Mucosa of descending colon (tissue), 3 donors: ENCODE measurements at regions not wholly inside any gene's neighbourhood (a gene's known extent, or its start where the extent isn't known, plus 50 kb on each side); places are given as distances from the start of the nearest gene placed in this dataset.

Experiments used
- ATAC-seq: fragments of 200-7000 bp; cut with Tn5 transposase; one replicate; pipeline ENCODE4 v1.9.1; 2020; ENCODE audit warnings: mild to moderate bottlenecking, moderate library complexity
- DNase-seq, 3 donors: peaks; one replicate each; pipeline ENCODE4 v3.0.0-alpha.2; 2020
- H3K36me3 ChIP-seq: fragments of 200-600 bp; one replicate; pipeline ENCODE4 v1.8.0; 2021; ENCODE audit warnings: low read depth, mild to moderate bottlenecking
- H3K4me1 ChIP-seq: fragments of 200-600 bp; one replicate; pipeline ENCODE4 v1.8.0; 2021; ENCODE audit warnings: low read depth, mild to moderate bottlenecking
- H3K4me3 ChIP-seq: fragments of 200-600 bp; one replicate; pipeline ENCODE4 v1.8.0; 2021; ENCODE audit warnings: mild to moderate bottlenecking
- H3K9me3 ChIP-seq: fragments of 200-600 bp; one replicate; pipeline ENCODE4 v1.8.0; 2021; ENCODE audit warnings: mild to moderate bottlenecking
- CTCF ChIP-seq: fragments of 200-600 bp; IDR thresholded peaks from one replicate; pipeline ENCODE4 v1.8.0; 2022; ENCODE audit warnings: antibody characterized with exemption, mild to moderate bottlenecking
- intact Hi-C, 2 donors: fragments of 100-400 bp; cut with DNase I in 1 of 2; cut with micrococcal nuclease in 1 of 2; formaldehyde crosslinking; loops; one replicate each; pipeline versions ENCODE4 v1.11.0 to v1.11.1; 2022; cut with DNase I, micrococcal nuclease
- donor health status: DM: no; HTN: no; CAD: no; lungs with moderate emphysema.
- donor health status: DM: no; HTN: no; CAD: no.
- donor health status: DM: no; HTN: yes; CAD: no.

DNA sequence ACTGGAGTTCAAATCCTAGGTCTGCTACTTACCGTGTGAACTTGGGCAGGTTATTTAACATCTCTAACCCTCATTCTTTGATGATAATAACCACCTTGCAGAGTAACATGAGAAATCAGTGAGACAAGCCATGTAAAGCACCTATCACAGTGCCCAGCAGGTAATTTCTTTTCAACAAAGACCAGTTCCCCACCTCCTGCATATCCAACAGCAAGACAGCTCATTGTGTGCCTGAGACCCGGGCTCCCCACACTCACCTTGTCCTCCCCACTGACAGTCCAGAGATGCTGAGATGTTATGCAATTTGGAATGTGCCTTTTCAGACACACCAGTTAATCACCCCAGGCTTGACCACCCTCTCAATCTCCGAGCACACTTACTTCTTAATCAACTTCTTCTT lies 367.6 kb upstream of the DAB1 start:
- intact Hi-C loops: no loop called here
- Histone ChIP-seq H3K36me3 (no peaks in the 10 kb centered on the region), H3K9me3 (no peaks in the 10 kb centered on the region), H3K4me1 (no peaks in the 10 kb centered on the region), H3K4me3 (no peak overlapping the region)
- no peak for TF ChIP-seq CTCF
- no peak for ATAC-seq
- no peak for DNase-seq

GRCh38 chr1:57789936-57790335 lies 366.1 kb upstream of the DAB1 start:
- intact Hi-C loops: no loop called here
- DNase-seq: no peak
- no peaks in the 10 kb centered on the region for H3K9me3 ChIP-seq
- no peak overlapping the region for H3K4me3 ChIP-seq
- H3K36me3 ChIP-seq: no peaks in the 10 kb centered on the region
- no peaks in the 10 kb centered on the region for H3K4me1 ChIP-seq
- no peak for ATAC-seq
- no peak for TF ChIP-seq CTCF

DNA sequence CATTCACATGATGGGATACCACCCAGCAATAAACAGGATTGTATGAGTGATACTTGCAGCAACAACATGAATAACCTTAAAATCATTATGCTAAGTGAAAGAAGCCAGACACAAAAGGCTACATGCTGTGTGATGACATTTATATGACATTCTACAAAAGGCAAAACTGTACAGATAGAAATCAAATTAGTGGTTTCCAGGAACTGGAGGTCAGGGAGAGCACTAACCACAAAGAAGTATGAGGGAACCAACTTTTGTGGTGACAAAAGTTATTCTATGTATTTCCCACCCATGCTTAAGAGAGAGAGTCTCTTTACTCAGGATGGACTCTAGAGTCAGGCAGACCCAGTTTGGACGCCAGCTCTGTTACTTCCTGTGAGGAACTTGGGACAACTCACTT lies 364.5 kb upstream of the DAB1 start:
- H3K4me3 ChIP-seq: no peak overlapping the region
- ATAC-seq: no peak
- H3K9me3 ChIP-seq: no peaks in the 10 kb centered on the region
- DNase-seq: no peak
- intact Hi-C loops: no loop called here
- H3K36me3 ChIP-seq: no peaks in the 10 kb centered on the region
- H3K4me1 ChIP-seq: no peaks in the 10 kb centered on the region
- no peak for TF ChIP-seq CTCF

GRCh38 chr1:57784356-57784755 lies 360.5 kb upstream of the DAB1 start:
- H3K4me3 ChIP-seq: no peak overlapping the region
- DNase-seq (no peak), ATAC-seq (no peak)
- no peak for TF ChIP-seq CTCF
- no peaks in the 10 kb centered on the region for H3K36me3 ChIP-seq
- no peaks in the 10 kb centered on the region for H3K9me3 ChIP-seq
- intact Hi-C loops: no loop called here
- H3K4me1 ChIP-seq: no peaks in the 10 kb centered on the region

DNA sequence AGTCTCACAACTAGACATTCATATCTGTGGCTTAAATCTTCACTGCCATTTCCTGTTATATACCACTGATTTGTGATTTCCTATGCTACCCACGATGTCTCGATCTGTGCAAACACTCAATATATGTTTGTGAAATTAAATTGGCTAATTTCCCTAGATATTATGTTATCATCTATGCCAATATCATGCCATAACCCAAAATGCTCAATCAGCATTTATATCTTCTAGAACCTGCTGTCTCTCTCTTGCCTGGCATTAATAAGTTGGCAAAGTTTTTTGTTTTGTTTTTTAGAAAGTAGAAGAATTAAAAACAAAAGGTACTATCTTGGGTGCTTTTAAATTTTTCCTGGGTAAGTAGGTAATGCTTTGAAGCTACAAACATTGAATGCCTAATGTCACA lies 358.5 kb upstream of the DAB1 start:
- H3K4me1 ChIP-seq: no peaks in the 10 kb centered on the region
- DNase-seq (no peak), ATAC-seq (no peak)
- H3K36me3 ChIP-seq: no peaks in the 10 kb centered on the region
- no peak overlapping the region for H3K4me3 ChIP-seq
- intact Hi-C loops: no loop called here
- no peaks in the 10 kb centered on the region for H3K9me3 ChIP-seq
- TF ChIP-seq CTCF: no peak

DNA sequence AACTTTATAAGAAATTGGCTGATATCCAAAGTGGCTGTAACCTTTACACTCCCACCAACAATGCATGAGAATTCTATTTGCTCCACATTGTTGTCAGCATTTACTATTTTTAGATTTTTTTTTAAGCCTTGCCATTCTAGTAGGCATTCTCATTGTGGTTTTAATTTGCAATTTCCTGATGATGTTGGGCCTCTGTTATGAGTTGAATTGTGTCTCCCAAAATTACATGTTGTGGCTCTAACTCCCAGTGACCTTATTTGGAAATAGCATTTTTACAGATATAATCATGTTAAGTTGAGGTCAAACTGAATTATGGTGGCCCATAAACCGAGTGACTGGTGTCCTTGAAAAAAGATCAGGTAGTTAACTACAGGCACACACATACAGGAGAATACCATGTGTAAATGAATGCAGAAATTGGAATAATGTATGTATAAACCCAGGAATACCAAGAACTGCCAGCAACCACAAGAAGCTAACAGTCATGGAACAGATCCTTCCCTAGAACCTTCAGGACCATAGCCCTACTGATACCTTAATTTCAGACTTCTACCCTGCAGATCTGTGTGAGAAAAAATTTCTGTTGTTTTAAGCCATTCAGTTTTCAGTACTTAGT lies 348.8 kb upstream of the DAB1 start:
- ATAC-seq (no peak), DNase-seq (no peak)
- Histone ChIP-seq H3K4me1 (no peaks in the 10 kb centered on the region), H3K4me3 (no peak overlapping the region), H3K9me3 (no peaks in the 10 kb centered on the region), H3K36me3 (no peaks in the 10 kb centered on the region)
- TF ChIP-seq CTCF: no peak
- intact Hi-C loops: no loop called here
